GM21515 (cell line): ENCODE measurements at regions not wholly inside any gene's neighbourhood (a gene's known extent, or its start where the extent isn't known, plus 50 kb on each side); places are given as distances from the start of the nearest gene placed in this dataset.

Experiments
- ATAC-seq: cut with Tn5 transposase; IDR thresholded peaks from one replicate; pipeline ENCODE4 v1.9.1; 2021; ENCODE audit not compliant: unreplicated experiment

- ATAC-seq = no peak
These were observed 583.1 kb upstream of the HS6ST1 start for GRCh38 chr2:128901572-128902391.

DNA sequence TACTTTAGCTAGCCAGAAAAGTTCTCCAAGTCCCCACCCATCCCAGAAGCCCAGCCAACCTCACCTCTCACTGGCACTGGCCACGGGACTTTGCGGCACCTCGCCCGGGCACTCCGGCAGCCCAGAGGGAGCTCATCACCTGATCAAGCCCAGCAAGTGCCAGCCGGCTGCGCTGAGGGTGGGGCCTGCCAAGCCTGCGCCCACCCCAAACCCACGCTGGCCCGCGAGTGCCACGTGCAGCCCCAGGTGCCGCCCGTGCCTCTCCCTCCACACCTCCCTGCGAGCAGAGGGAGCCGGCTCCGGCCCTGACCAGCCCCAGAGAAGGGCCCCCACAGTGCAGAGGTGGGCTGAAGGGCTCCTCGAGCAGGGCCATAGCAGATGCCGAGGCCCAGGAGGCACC, 585.0 kb upstream of the HS6ST1 start:
- ATAC-seq = no peak

GRCh38 chr2:128911276-128911675, 592.6 kb upstream of the HS6ST1 start:
- no peak for ATAC-seq

DNA sequence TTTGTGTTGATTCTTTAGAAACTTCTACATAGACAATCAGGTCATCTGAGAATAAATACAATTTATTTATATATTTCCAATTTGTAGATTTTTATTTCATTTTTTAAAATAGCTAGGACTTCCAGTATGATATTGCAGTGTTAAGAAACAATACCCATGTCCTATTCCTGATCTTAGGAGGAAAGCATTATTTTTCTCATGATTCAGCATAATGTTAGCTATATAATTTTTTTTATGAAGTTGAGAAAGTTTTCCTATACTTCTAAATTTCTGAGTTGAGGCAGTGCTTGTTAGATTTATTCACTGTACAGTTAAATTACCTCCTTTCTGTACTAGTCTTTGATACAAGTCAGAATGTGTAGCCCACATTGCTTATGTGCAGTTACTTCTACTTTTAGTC, 595.7 kb upstream of the HS6ST1 start:
- ATAC-seq = no peak

DNA sequence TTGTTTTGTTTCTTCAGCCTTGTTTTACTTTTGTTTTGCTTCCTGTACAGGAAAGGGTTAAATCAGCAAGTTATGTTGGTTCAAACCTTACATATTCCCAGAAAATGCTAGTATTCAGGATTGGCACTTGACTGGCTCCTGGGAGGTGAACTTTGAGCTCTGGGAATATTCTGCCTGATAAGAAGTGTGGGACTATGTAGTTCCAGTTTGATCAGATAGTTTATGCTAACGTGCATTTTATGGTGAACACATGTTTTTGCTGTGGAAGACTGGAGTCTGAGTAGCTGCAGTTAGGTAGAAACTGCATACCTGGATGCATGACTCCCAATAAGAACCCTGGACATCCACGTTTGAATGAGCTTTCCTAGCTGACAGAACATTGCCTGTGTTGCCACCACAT, 603.1 kb upstream of the HS6ST1 start:
- ATAC-seq = no peak

GRCh38 chr2:128922154-128922553, 603.5 kb upstream of the HS6ST1 start:
- no peak for ATAC-seq

DNA sequence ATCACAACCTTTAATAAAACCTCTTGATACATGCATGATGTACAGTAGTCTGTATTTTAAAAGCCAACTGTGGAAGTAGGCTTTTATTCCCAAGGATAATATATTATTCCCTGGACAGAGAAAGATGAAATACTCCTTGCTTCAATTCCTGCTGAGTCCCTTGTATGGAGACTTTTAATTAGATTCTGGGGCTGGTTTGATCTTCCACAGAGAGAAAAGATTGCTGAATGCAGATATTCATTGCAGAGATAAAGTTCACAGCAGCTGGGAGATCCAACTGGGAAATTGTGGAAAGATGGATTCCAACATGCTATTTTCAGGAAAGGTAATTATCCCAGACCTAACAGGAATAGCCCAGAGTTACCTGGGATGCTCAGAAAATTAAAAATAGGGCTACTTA, 607.0 kb upstream of the HS6ST1 start:
- no peak for ATAC-seq

GRCh38 chr2:128930101-128930500, 611.4 kb upstream of the HS6ST1 start:
- no peak for ATAC-seq

DNA sequence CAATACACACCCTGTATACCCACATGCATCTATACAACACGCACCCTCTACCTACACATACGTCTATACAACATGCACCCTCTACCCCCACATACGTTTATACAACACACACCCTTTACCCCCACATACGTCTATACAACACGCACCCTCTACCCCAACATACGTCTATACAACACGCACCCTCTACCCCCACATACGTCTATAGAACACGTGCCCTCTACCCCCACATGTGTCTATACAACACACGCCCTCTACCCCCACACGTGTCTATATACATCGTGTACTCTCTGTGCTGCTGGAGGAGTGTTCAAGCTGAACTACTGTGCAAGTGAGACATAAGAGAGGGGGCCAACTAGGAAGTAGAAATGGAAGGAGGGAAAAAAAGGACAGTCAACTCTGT, 621.7 kb upstream of the HS6ST1 start:
- no peak for ATAC-seq

GRCh38 chr2:128941751-128942150, 623.1 kb upstream of the HS6ST1 start:
- ATAC-seq = no peak

DNA sequence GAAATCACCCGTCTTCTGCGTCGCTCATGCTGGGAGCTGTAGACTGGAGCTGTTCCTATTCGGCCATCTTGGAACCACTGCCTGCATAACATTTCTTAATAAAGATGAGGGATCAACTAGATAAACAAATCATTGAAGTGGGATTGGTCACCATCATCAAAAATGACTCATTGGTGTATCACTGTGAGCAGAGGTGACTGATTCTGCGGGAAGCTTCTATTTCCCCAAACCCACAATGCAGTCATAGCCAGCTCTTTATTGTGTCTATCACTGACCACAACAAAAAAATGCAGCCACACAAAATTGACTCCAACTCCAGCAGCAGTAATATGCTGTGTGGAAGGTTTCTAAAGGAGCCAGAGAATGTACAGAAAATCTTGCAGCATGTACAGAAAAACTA, 630.7 kb upstream of the HS6ST1 start:
- no peak for ATAC-seq

DNA sequence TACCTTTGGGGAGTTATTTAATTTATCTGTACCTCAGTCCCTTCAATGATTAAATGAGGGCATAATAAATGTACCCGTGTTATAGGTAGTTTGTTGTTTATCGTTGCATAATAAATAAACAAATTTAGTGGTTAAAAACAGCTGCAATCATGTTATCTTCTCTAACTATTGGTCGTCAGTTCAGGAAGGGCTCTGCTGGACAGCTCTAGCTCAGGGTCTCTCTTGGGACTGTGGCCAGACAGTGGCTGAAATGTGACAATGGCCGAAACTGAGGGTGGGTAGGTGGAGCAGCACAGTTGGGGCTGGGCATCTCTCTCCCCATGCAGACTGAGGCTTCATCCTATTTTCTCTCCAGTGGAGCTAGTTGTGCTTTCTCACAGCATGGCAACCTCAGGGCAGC, 632.1 kb upstream of the HS6ST1 start:
- ATAC-seq = no peak

GRCh38 chr2:128958241-128958640, 639.6 kb upstream of the HS6ST1 start:
- ATAC-seq = no peak

- ATAC-seq = no peak
These were observed 649.0 kb upstream of the HS6ST1 start for GRCh38 chr2:128967646-128968045.

DNA sequence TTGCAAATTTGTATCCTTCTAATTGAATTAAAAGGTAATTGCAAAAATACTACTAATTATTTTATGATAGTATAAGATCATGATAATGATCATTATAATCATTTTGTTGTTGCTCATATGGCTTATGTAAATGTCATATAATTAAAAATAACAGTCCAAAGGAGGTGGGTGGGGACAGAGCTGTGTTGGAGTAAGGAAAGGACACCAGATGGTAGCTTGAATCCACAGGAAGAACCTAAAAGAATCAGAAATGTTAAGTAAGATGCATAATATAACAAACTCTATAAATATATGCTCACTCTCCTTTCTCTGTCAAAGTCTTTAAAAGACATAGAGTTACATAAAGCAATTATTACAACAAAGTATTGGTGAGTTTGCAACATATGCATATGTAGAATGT, 650.7 kb upstream of the HS6ST1 start:
- no peak for ATAC-seq

DNA sequence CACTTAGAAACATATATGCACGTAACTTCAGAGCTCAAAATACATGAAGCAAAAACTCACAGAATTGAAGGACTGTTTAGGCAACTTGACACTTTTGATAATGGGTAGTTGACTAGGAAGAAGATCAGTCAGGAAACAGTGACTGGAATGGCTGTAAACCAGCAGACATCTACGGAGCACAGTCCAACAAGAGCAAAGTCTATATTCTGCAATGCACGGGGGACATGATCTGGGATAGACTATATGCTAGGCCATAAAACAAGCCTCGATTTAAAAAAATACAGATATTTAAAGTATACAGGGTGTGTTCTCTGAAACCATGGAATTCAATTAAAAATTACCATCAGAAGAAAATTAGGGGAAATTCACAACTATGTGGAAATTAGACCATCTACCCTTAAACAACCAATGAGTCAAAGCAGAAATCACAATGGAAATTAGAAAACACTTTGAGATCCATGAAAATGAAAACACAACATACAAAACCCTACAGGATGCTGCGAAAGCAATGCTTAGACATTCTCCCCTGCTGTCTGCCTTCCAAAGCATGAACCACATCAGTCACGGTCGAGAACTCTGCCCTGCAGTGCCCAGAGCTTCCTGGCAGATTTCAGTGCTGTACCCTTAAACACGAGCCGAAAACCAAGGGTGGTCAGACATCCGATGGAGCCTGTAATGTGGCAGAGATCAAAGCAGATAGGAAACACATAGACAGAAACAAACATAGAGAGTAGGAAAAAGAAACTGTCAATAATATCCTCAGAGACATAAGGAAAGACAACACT, 651.9 kb upstream of the HS6ST1 start:
- no peak for ATAC-seq

GRCh38 chr2:128973566-128973965, 654.9 kb upstream of the HS6ST1 start:
- ATAC-seq = no peak

DNA sequence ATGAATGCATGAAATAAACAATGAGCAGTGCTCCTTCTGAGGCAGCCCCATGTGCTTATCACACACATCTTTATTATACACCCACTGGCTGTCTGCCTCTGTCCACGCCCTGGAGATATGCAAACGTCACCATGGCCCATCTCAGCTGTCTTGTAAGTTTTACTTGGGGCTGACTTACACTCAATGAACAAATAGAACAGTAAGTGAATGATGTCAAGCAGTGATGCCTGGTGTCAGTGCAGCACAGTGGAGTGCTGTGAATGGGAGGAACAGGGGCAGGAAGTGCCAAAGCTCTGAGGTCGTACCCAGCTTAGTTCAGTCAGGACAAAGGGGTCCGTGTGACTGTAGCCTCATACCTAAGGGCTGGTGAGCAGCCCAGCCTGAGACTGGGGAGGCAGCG, 659.5 kb upstream of the HS6ST1 start:
- no peak for ATAC-seq

DNA sequence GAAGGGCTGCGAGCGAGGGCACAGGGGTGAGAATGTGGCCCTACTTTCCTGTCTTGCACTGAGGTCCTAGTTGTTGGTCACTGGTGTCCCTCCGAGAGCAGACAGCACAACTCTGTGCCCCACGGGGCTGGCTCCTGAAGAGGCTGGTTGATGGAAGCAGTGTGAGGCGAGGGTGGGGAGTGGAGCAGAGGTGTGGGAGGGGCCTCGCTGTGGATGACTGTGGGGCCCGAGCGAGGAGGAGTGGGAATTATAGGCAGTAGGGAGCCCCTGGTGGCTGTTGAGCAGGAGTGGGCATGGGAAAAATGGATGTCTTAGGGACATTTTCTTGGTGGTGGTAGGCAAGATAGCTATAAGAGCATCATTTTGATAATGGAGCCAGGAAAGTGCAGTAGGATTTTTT, 660.5 kb upstream of the HS6ST1 start:
- no peak for ATAC-seq

GRCh38 chr2:128980475-128980874, 661.8 kb upstream of the HS6ST1 start:
- ATAC-seq = no peak

- ATAC-seq = no peak
These were observed 662.7 kb upstream of the HS6ST1 start for GRCh38 chr2:128981353-128981752.

DNA sequence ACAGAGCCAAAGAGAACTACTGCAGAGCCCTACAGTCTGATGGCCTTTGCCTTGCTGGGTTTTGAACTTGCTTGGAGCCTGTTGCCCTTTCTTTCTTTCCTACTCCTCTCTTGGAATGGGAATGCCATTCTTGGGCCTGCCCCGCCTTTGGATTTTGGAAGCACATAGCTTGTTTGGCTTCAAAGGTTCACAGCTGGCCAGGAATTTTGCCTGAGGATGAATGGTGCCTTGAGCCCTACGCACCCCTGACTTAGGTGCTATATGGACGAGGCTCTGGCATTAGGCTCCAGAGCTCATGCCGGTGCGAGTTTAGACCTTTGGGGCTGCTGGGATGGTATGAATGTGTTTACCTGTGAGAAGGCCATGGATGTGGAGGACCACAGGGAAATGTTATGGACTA, 663.3 kb upstream of the HS6ST1 start:
- ATAC-seq = no peak
